H9 (cell line): ENCODE measurements at regions not wholly inside any gene's neighbourhood (a gene's known extent, or its start where the extent isn't known, plus 50 kb on each side); places are given as distances from the start of the nearest gene placed in this dataset.

Source experiments
- DNase-seq: peaks from one replicate; pipeline ENCODE4 v3.0.0-alpha.2; 2017
- H2AFZ ChIP-seq: one replicate; pipeline ENCODE4 v1.6.1; 2013; ENCODE audit warnings: mild to moderate bottlenecking, low read length, control low read depth, moderate library complexity
- H2AK5ac ChIP-seq: 2 replicates; pipeline ENCODE4 v1.6.1; 2013; ENCODE audit warnings: low read length, control low read depth, mixed read lengths; ENCODE audit not compliant: insufficient read length
- H2BK120ac ChIP-seq: one replicate; pipeline ENCODE4 v1.6.1; 2013; ENCODE audit warnings: low read depth, mild to moderate bottlenecking, low read length, control low read depth, inconsistent platforms; ENCODE audit not compliant: poor library complexity, severe bottlenecking
- H2BK12ac ChIP-seq: 2 replicates; pipeline ENCODE4 v1.6.1; 2013; ENCODE audit warnings: low read length, control low read depth, mixed read lengths, low read depth; ENCODE audit not compliant: insufficient read length
- H2BK15ac ChIP-seq: 2 replicates; pipeline ENCODE4 v1.6.1; 2013; ENCODE audit warnings: low read depth, low read length, control low read depth
- H2BK20ac ChIP-seq: one replicate; pipeline ENCODE4 v1.6.1; 2013; ENCODE audit warnings: low read depth, mild to moderate bottlenecking, low read length, control low read depth, inconsistent platforms; ENCODE audit not compliant: poor library complexity, severe bottlenecking
- H2BK5ac ChIP-seq: 2 replicates; pipeline ENCODE4 v1.6.1; 2013; ENCODE audit warnings: low read length, control low read depth, mixed read lengths; ENCODE audit not compliant: insufficient read length
- H3K14ac ChIP-seq: 2 replicates; pipeline ENCODE4 v1.6.1; 2013; ENCODE audit warnings: low read length, control low read depth; ENCODE audit not compliant: insufficient read depth
- H3K18ac ChIP-seq: 2 replicates; pipeline ENCODE4 v1.6.1; 2013; ENCODE audit warnings: low read depth, mild to moderate bottlenecking, mixed read lengths, low read length, control low read depth; ENCODE audit not compliant: insufficient read length
- H3K23ac ChIP-seq: 2 replicates; pipeline ENCODE4 v1.6.1; 2013; ENCODE audit warnings: low read length, control low read depth, mixed read lengths, low read depth; ENCODE audit not compliant: insufficient read length
- H3K23me2 ChIP-seq: 2 replicates; pipeline ENCODE4 v1.6.1; 2013; ENCODE audit warnings: low read depth, mild to moderate bottlenecking, mixed read lengths, low read length, control low read depth; ENCODE audit not compliant: insufficient read length, poor library complexity, severe bottlenecking
- H3K27ac ChIP-seq: 2 replicates; pipeline ENCODE4 v1.5.1; 2013; ENCODE audit warnings: low read length, control low read depth, mixed read lengths, low read depth; ENCODE audit not compliant: insufficient read length
- H3K27me3 ChIP-seq: 2 replicates; pipeline ENCODE4 v1.6.1; 2013; ENCODE audit warnings: low read length, control low read depth, inconsistent platforms; ENCODE audit not compliant: insufficient read depth
- H3K4ac ChIP-seq: 2 replicates; pipeline ENCODE4 v1.6.1; 2013; ENCODE audit warnings: low read depth, mild to moderate bottlenecking, control low read depth, inconsistent platforms, low read length, moderate library complexity
- H3K4me1 ChIP-seq: 2 replicates; pipeline ENCODE4 v1.6.1; 2013; ENCODE audit warnings: low read length, control low read depth, inconsistent platforms; ENCODE audit not compliant: insufficient read depth
- H3K4me2 ChIP-seq: 2 replicates; pipeline ENCODE4 v1.6.1; 2013; ENCODE audit warnings: low read length, control low read depth, mixed read lengths; ENCODE audit not compliant: insufficient read length, insufficient read depth
- H3K56ac ChIP-seq: 2 replicates; pipeline ENCODE4 v1.6.1; 2013; ENCODE audit warnings: low read depth, mild to moderate bottlenecking, mixed read lengths, low read length, control low read depth; ENCODE audit not compliant: insufficient read length
- H3K79me1 ChIP-seq: 2 replicates; pipeline ENCODE4 v1.6.1; 2013; ENCODE audit warnings: low read depth, mild to moderate bottlenecking, moderate library complexity, low read length, control low read depth, inconsistent platforms; ENCODE audit not compliant: insufficient read depth, poor library complexity, severe bottlenecking
- H3K79me2 ChIP-seq: 2 replicates; pipeline ENCODE4 v1.6.1; 2013; ENCODE audit warnings: low read length, control low read depth, inconsistent platforms; ENCODE audit not compliant: insufficient read depth
- H3K9ac ChIP-seq: 2 replicates; pipeline ENCODE4 v1.6.1; 2013; ENCODE audit warnings: low read length, control low read depth, mixed read lengths; ENCODE audit not compliant: insufficient read length; ENCODE audit errors: extremely low read depth
- H3K9me3 ChIP-seq: one replicate; pipeline ENCODE4 v1.6.1; 2013; ENCODE audit warnings: low read depth, low read length, inconsistent platforms; ENCODE audit not compliant: control insufficient read depth
- H3T11ph ChIP-seq: one replicate; pipeline ENCODE4 v1.6.1; 2013; ENCODE audit warnings: mild to moderate bottlenecking, low read length, control low read depth, inconsistent platforms
- H4K20me1 ChIP-seq: one replicate; pipeline ENCODE4 v1.6.1; 2013; ENCODE audit not compliant: control insufficient read depth, insufficient read length, insufficient read depth
- H4K5ac ChIP-seq: 2 replicates; pipeline ENCODE4 v1.6.1; 2013; ENCODE audit warnings: low read depth, mild to moderate bottlenecking, mixed read lengths, low read length, control low read depth; ENCODE audit not compliant: insufficient read length
- H4K8ac ChIP-seq: replicated peaks from 2 replicates; pipeline ENCODE4 v1.6.1; 2013; ENCODE audit warnings: low read length, control low read depth, mixed read lengths, low read depth; ENCODE audit not compliant: insufficient read length
- H4K91ac ChIP-seq: 2 replicates; pipeline ENCODE4 v1.6.1; 2013; ENCODE audit warnings: low read depth, mild to moderate bottlenecking, moderate library complexity, mixed read lengths, low read length, control low read depth; ENCODE audit not compliant: insufficient read length
- H3K27ac Mint-ChIP-seq, 3 experiments: 2 replicates in 2 of 3; 3 replicates in 1 of 3; pipeline ENCODE4 v1.8.0; 2020 to 2021; ENCODE audit warnings: mixed read lengths in 3 of 3, mild to moderate bottlenecking in 1 of 3, moderate library complexity in 1 of 3
- H3K27me3 Mint-ChIP-seq: 2 replicates; pipeline ENCODE4 v1.8.0; 2021; ENCODE audit warnings: low read depth, mild to moderate bottlenecking, moderate library complexity, mixed read lengths
- H3K36me3 Mint-ChIP-seq, 3 experiments: 2 replicates in 2 of 3; 3 replicates in 1 of 3; pipeline ENCODE4 v1.8.0; 2020 to 2021; ENCODE audit warnings: low read depth in 3 of 3, mixed read lengths in 3 of 3; ENCODE audit not compliant: insufficient read depth in 1 of 3
- H3K4me1 Mint-ChIP-seq, 2 experiments: 2 replicates each; pipeline ENCODE4 v1.8.0; 2020; ENCODE audit warnings: mixed read lengths in 2 of 2
- H3K4me3 Mint-ChIP-seq, 2 experiments: 2 replicates in 1 of 2; 3 replicates in 1 of 2; pipeline ENCODE4 v1.8.0; 2020 to 2021; ENCODE audit warnings: mild to moderate bottlenecking in 2 of 2, mixed read lengths in 2 of 2, moderate library complexity in 1 of 2
- H3K9me3 Mint-ChIP-seq, 2 experiments: 2 replicates in 1 of 2; 3 replicates in 1 of 2; pipeline ENCODE4 v1.8.0; 2020; ENCODE audit warnings: mild to moderate bottlenecking in 2 of 2, mixed read lengths in 2 of 2, moderate library complexity in 1 of 2
- WGBS: extraction: QIAGEN DNeasy Blood & Tissue Kit; methylation state at CpG from one replicate; pipeline ENCODE4 v1.1.7; 2013; ENCODE audit warnings: missing lambda C conversion rate, low lambda C conversion rate, mixed read lengths; ENCODE audit not compliant: insufficient read length; ENCODE audit errors: extremely low coverage; 5-methylcytosine and 5-hydroxymethylcytosine counted together
- TF ChIP-seq, protein P1 (sequence below): fragments of 200-600 bp; sonication (generic); conservative IDR thresholded peaks from 3 replicates; pipeline ENCODE4 v1.8.0; 2021; ENCODE audit warnings: antibody characterized with exemption, mild to moderate bottlenecking

DNA sequence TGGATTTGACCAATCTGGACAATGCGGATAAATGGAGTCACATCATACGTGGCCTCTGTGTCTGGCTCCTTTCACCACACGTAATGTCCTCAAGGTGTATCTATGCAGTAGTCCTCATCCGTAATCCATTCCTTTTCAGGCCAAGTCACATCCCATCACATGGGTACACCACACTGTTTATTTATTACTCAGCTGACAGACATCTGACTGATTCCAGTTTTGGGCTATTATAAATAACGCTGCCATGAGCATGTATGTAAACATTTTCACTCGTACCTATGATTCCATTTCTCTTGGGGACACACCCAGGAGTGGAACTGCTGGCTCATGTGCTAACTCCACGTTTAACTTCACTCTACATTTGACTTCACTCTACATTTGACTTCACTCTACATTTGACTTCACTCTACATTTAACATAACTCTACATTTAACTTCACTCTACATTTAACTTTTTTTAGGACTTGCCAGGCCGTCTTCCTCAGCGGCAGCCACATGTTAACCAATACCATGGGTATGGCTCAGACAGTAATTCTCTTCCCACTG is 52.1 kb downstream of the SHANK2 start:
- H3K23me2 ChIP-seq: no peaks in the 10 kb centered on the region
- H3K4me1 ChIP-seq: no peaks in the 10 kb centered on the region
- no peak overlapping the region for H4K91ac ChIP-seq
- peaks cover 4 to 6% of the 10 kb centered on the region in 2 experiments; a peak in 2 of 4 replicates for H3K4me1 Mint-ChIP-seq
- no peak overlapping the region for H4K8ac ChIP-seq
- no peak overlapping the region for H3T11ph ChIP-seq
- peaks cover 3% of the 10 kb centered on the region for H4K20me1 ChIP-seq
- H2BK12ac ChIP-seq: no peak overlapping the region
- H2BK20ac ChIP-seq: no peak overlapping the region
- H3K27me3 ChIP-seq: no peaks in the 10 kb centered on the region
- H3K27me3 Mint-ChIP-seq: no peaks in the 10 kb centered on the region
- no peak overlapping the region; a peak in 1 of 7 replicates for H3K27ac Mint-ChIP-seq
- WGBS: no CpG with 5 or more reads among the region's 9 CpGs
- no peak overlapping the region for H3K27ac ChIP-seq
- H2BK15ac ChIP-seq: no peak overlapping the region
- no peak overlapping the region for H2AK5ac ChIP-seq
- peaks cover 14% of the 10 kb centered on the region; the same call in 1 of the 2 replicates for H3K79me2 ChIP-seq
- no peaks in the 10 kb centered on the region for H3K9me3 Mint-ChIP-seq
- no peak for DNase-seq
- no peak overlapping the region for H2AFZ ChIP-seq
- H3K36me3 Mint-ChIP-seq: peaks cover 2 to 6% (median 4%) of the 10 kb centered on the region in 3 experiments; a peak in 5 of 7 replicates
- no peak overlapping the region for H3K23ac ChIP-seq
- H3K56ac ChIP-seq: no peak overlapping the region
- no peak overlapping the region for H2BK120ac ChIP-seq
- H3K4me3 Mint-ChIP-seq: no peak overlapping the region
- no peaks in the 10 kb centered on the region for H3K9me3 ChIP-seq
- H3K18ac ChIP-seq: no peak overlapping the region
- no peak overlapping the region for H3K4me2 ChIP-seq
- H3K4ac ChIP-seq: no peak overlapping the region
- H4K5ac ChIP-seq: no peak overlapping the region
- H2BK5ac ChIP-seq: no peak overlapping the region
- H3K9ac ChIP-seq: no peak overlapping the region
- peaks cover 4% of the 10 kb centered on the region for H3K79me1 ChIP-seq
- TF ChIP-seq, protein P1, sequence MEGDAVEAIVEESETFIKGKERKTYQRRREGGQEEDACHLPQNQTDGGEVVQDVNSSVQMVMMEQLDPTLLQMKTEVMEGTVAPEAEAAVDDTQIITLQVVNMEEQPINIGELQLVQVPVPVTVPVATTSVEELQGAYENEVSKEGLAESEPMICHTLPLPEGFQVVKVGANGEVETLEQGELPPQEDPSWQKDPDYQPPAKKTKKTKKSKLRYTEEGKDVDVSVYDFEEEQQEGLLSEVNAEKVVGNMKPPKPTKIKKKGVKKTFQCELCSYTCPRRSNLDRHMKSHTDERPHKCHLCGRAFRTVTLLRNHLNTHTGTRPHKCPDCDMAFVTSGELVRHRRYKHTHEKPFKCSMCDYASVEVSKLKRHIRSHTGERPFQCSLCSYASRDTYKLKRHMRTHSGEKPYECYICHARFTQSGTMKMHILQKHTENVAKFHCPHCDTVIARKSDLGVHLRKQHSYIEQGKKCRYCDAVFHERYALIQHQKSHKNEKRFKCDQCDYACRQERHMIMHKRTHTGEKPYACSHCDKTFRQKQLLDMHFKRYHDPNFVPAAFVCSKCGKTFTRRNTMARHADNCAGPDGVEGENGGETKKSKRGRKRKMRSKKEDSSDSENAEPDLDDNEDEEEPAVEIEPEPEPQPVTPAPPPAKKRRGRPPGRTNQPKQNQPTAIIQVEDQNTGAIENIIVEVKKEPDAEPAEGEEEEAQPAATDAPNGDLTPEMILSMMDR: no peak
- no peak overlapping the region for H3K14ac ChIP-seq
